Caco-2 (cell line): ENCODE measurements at regions not wholly inside any gene's neighbourhood (a gene's known extent, or its start where the extent isn't known, plus 50 kb on each side); places are given as distances from the start of the nearest gene placed in this dataset.
"Not testable (repeated sequence)": the region's sequence is repeated elsewhere in the genome, so short reads cannot be mapped to it uniquely, and the experiment has no call there.

Experiments
- BruUV-seq: library from RNA; stranded (reverse); fragments of 400-500 nt; replicated peaks from 2 replicates; lab custom pipeline; 2021; lab: Mats Ljungman, UMichigan
- CTCF ChIA-PET: fragments of 300-600 bp; sonication (Branson Sonifier 250); formaldehyde crosslinking; loops from one replicate; lab custom pipeline; 2022; ENCODE audit warnings: antibody characterized with exemption; lab: Charles Lee
- POLR2A ChIA-PET: fragments of 300-600 bp; sonication (Branson Sonifier 250); formaldehyde crosslinking; loops from one replicate; lab custom pipeline; 2022; ENCODE audit warnings: antibody characterized with exemption; lab: Charles Lee
- DNase-seq, 2 experiments: peaks; one replicate each; pipeline versions ENCODE4 v3.0.0 to v3.0.0-alpha.2; 2020 to 2022
- H3K27me3 ChIP-seq: replicated peaks from 2 replicates; pipeline ENCODE4 v1.6.0; 2011; ENCODE audit warnings: low read length; ENCODE audit not compliant: control insufficient read depth, insufficient read depth
- H3K36me3 ChIP-seq: 2 replicates; pipeline ENCODE4 v1.5.1; 2011; ENCODE audit warnings: low read length; ENCODE audit not compliant: control insufficient read depth, insufficient read depth
- H3K4me1 ChIP-seq: fragments of 250-450 bp; sonication (Bioruptor Pico); 2 replicates; pipeline ENCODE4 v1.5.1; 2020; ENCODE audit warnings: mild to moderate bottlenecking
- H3K4me3 ChIP-seq: 2 replicates; pipeline ENCODE4 v1.5.1; 2011; ENCODE audit warnings: low read depth, mild to moderate bottlenecking, control low read depth, low read length
- H3K9me3 ChIP-seq: fragments of 250-450 bp; sonication (Bioruptor Pico); 2 replicates; pipeline ENCODE4 v1.5.1; 2020; ENCODE audit warnings: mild to moderate bottlenecking, moderate library complexity
- H3K27ac Mint-ChIP-seq: one replicate; pipeline ENCODE4 v1.8.0; 2022; ENCODE audit warnings: mixed read lengths; ENCODE audit not compliant: unreplicated experiment
- H3K27me3 Mint-ChIP-seq: one replicate; pipeline ENCODE4 v1.8.0; 2022; ENCODE audit warnings: mixed read lengths; ENCODE audit not compliant: insufficient read depth, unreplicated experiment
- H3K36me3 Mint-ChIP-seq: one replicate; pipeline ENCODE4 v1.8.0; 2022; ENCODE audit warnings: mild to moderate bottlenecking, mixed read lengths; ENCODE audit not compliant: insufficient read depth, unreplicated experiment
- H3K4me1 Mint-ChIP-seq: one replicate; pipeline ENCODE4 v1.8.0; 2022; ENCODE audit warnings: low read depth, mixed read lengths; ENCODE audit not compliant: unreplicated experiment
- H3K4me3 Mint-ChIP-seq: one replicate; pipeline ENCODE4 v1.8.0; 2022; ENCODE audit warnings: mild to moderate bottlenecking, moderate library complexity, mixed read lengths; ENCODE audit not compliant: unreplicated experiment
- H3K9me3 Mint-ChIP-seq: one replicate; pipeline ENCODE4 v1.8.0; 2022; ENCODE audit warnings: mixed read lengths; ENCODE audit not compliant: unreplicated experiment
- CTCF ChIP-seq, 2 experiments: fragments of 200-600 bp in 1 of 2; IDR thresholded peaks; 1 replicate in 1 of 2; 2 replicates in 1 of 2; pipeline versions ENCODE4 v1.5.1 to v1.8.0; 2011 to 2022; ENCODE audit warnings: antibody characterized with exemption in 1 of 2, control low read depth in 1 of 2, inconsistent platforms in 1 of 2, low read depth in 1 of 2, low read length in 1 of 2, mild to moderate bottlenecking in 1 of 2, moderate library complexity in 1 of 2; ENCODE audit not compliant: insufficient read depth in 1 of 2, severe bottlenecking in 1 of 2, unreplicated experiment in 1 of 2
- intact Hi-C: fragments of 100-400 bp; cut with micrococcal nuclease; formaldehyde crosslinking; loops from one replicate; pipeline ENCODE4 v1.10.0; 2022; ENCODE audit not compliant: unreplicated experiment

DNA sequence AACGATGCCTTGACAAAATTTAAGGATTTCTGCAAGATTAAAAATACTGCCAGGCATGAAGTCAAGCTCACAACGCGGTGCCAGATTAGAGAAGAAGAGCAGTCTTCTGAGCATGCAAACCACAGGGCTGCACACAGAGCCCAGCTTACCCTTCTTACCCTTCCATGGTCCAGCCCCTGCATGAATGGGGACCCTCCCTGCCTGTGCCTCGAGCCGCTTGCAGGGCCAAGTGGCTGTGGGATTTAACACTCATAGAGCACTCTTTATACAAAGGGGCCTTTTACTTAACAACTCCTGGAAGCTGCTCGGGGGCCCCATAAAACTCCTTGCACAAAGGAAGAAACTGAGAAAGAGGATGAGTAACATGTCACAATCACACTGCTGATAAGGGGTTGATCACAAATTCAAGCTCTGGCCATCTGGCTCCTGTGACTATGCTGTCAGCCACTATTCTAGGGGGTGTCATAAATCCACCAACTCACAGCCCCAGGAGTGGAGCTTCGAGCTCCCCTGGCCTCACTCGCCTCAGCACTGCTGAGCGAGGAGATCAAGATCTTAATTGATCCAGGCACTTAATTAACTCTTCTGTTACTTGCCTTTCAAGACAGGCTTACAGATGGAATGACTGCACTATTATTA lies 514.8 kb downstream of the TNS3 start:
- DNase-seq: no peak
- no peaks in the 10 kb centered on the region for H3K9me3 Mint-ChIP-seq
- no peaks in the 10 kb centered on the region for H3K36me3 Mint-ChIP-seq
- TF ChIP-seq CTCF (IDR thresholded peaks at IDR 0.05; ENCODE audit: insufficient read depth in 1 of 2, low read depth in 1 of 2, low read length in 1 of 2, severe bottlenecking in 1 of 2, unreplicated experiment in 1 of 2): no peak
- POLR2A ChIA-PET: no interaction called here
- Histone ChIP-seq H3K27me3 (no peaks in the 10 kb centered on the region; the same call in 1 of the 2 replicates), H3K9me3 (no peaks in the 10 kb centered on the region), H3K4me1 (no peaks in the 10 kb centered on the region), H3K4me3 (no peak overlapping the region), H3K36me3 (no peaks in the 10 kb centered on the region)
- no peak overlapping the region for H3K4me3 Mint-ChIP-seq
- H3K4me1 Mint-ChIP-seq: no peaks in the 10 kb centered on the region
- CTCF ChIA-PET: no interaction called here
- peaks cover 13% of the 10 kb centered on the region for H3K27me3 Mint-ChIP-seq
- no peak overlapping the region for H3K27ac Mint-ChIP-seq
- BruUV-seq: no TSS peak
- intact Hi-C loops: no loop called here

DNA sequence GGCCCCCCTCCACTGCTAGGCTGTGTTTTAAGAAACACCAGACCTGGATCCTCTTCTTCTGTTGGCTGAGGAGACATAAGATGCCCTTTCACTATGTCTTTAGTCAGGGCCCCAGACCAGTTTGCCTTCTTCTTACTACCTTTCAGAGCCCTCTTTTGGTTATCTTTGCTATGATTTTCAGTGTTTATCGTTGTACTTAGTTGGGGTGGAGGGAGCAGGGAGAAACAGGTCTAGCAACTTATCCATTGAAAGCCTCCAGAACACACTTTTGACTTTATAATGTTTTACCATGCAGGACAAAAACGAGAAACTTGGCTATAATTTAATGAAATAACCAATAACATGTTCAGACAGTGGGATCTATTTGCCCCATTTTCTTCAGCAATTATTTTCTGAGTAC lies 525.2 kb downstream of the TNS3 start:
- no peaks in the 10 kb centered on the region for H3K4me1 Mint-ChIP-seq
- no peak for DNase-seq
- H3K27me3 Mint-ChIP-seq: peaks cover 9% of the 10 kb centered on the region
- H3K36me3 Mint-ChIP-seq: no peaks in the 10 kb centered on the region
- H3K9me3 ChIP-seq: 0 out of 2 replicates have a peak, but pooled peaks cover 4% of the 10 kb centered on the region
- H3K4me3 Mint-ChIP-seq: no peak overlapping the region
- no peak overlapping the region for H3K4me3 ChIP-seq
- no peaks in the 10 kb centered on the region for H3K36me3 ChIP-seq
- intact Hi-C loops: no loop called here
- H3K27ac Mint-ChIP-seq: no peak overlapping the region
- POLR2A ChIA-PET: no interaction called here
- TF ChIP-seq CTCF (IDR thresholded peaks at IDR 0.05; ENCODE audit: insufficient read depth in 1 of 2, low read depth in 1 of 2, low read length in 1 of 2, severe bottlenecking in 1 of 2, unreplicated experiment in 1 of 2): no peak
- CTCF ChIA-PET: no interaction called here
- no peaks in the 10 kb centered on the region for H3K4me1 ChIP-seq
- BruUV-seq: no TSS peak
- H3K27me3 ChIP-seq: no peaks in the 10 kb centered on the region
- no peaks in the 10 kb centered on the region for H3K9me3 Mint-ChIP-seq

DNA sequence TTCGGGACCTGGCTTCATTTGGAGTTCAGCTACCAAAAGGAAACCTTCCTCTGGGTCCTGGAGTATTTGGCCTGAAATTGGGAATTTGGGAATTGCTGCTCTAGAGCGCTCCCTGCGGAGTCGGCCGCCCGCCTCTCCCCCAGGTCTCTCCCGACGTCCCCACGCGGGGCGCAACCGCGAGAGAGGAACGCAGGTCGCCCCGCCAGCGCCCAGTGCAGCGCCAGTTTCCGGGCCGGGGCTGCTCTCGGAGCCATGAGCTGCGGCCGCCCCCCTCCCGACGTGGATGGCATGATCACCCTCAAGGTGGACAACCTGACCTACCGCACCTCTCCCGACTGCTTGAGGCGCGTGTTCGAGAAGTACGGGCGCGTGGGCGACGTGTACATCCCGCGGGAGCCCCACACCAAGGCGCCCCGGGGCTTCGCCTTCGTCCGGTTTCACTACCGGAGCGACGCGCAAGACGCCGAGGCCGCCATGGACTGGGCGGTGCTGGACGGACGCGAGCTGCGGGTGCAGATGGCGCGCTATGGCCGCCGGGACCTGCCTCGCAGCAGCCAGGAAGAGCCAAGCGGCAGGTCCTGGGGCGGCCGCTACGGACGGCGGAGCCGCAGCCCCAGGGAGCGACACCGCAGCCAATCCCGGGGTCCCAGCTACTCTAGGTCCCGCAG lies 529.2 kb downstream of the TNS3 start:
- H3K27me3 Mint-ChIP-seq: peaks cover 15% of the 10 kb centered on the region
- BruUV-seq, H3K4me3 Mint-ChIP-seq, H3K9me3 ChIP-seq, H3K27me3 ChIP-seq, H3K4me1 ChIP-seq, H3K27ac Mint-ChIP-seq, H3K36me3 Mint-ChIP-seq, H3K9me3 Mint-ChIP-seq, CTCF ChIA-PET, DNase-seq, POLR2A ChIA-PET, H3K4me3 ChIP-seq, H3K4me1 Mint-ChIP-seq, intact Hi-C loops, H3K36me3 ChIP-seq: not testable (repeated sequence)
